Urothelium cell line (cell line): ENCODE measurements at regions not wholly inside any gene's neighbourhood (a gene's known extent, or its start where the extent isn't known, plus 50 kb on each side); places are given as distances from the start of the nearest gene placed in this dataset.
A peak's percentile ranks its signal among the peaks of the same experiment; 100 is the strongest.
"Not testable (repeated sequence)": the region's sequence is repeated elsewhere in the genome, so short reads cannot be mapped to it uniquely, and the experiment has no call there.

Source experiments
- DNase-seq: peaks from one replicate; pipeline ENCODE4 v3.0.0; 2011; ENCODE audit warnings: low spot score, mixed read lengths
- FAIRE-seq: peaks from 2 replicates; lab custom pipeline; 2011; peaks lifted over from hg19 to GRCh38; lab: Jason Lieb, UNC

GRCh38 chr2:128413718-128414341 lies 95.2 kb upstream of the HS6ST1 start:
- no peak for DNase-seq
- no peak for FAIRE-seq

GRCh38 chr2:128414351-128414750 lies 95.7 kb upstream of the HS6ST1 start:
- no peak for FAIRE-seq
- no peak for DNase-seq

GRCh38 chr2:128414946-128415778 lies 96.5 kb upstream of the HS6ST1 start:
- FAIRE-seq (no peak), DNase-seq (no peak)

- DNase-seq, result no peak
- no peak for FAIRE-seq
Measured at GRCh38 chr2:128415779-128416061, 97.1 kb upstream of the HS6ST1 start.

GRCh38 chr2:128416109-128416785 lies 97.6 kb upstream of the HS6ST1 start:
- DNase-seq (no peak), FAIRE-seq (no peak)

- DNase-seq (no peak), FAIRE-seq (no peak)
Measured at GRCh38 chr2:128416806-128417205, 98.1 kb upstream of the HS6ST1 start.

GRCh38 chr2:128417264-128417663 lies 98.6 kb upstream of the HS6ST1 start:
- not testable (repeated sequence) for FAIRE-seq, DNase-seq

- DNase-seq, result no peak
- FAIRE-seq, result no peak
Measured at GRCh38 chr2:128420131-128420530, 101.5 kb upstream of the HS6ST1 start.

GRCh38 chr2:128420776-128421175 lies 102.1 kb upstream of the HS6ST1 start:
- DNase-seq, result no peak
- no peak for FAIRE-seq

- DNase-seq (no peak), FAIRE-seq (no peak)
Measured at GRCh38 chr2:128421286-128421685, 102.6 kb upstream of the HS6ST1 start.

- FAIRE-seq (no peak), DNase-seq (no peak)
Measured at GRCh38 chr2:128421861-128422311, 103.2 kb upstream of the HS6ST1 start.

- no peak for FAIRE-seq
- peak; percentile 36 for DNase-seq
Measured at GRCh38 chr2:128422571-128422970, 103.9 kb upstream of the HS6ST1 start.

- DNase-seq, result no peak
- no peak for FAIRE-seq
Measured at GRCh38 chr2:128423788-128424165, 105.1 kb upstream of the HS6ST1 start.

GRCh38 chr2:128424406-128425171 lies 105.9 kb upstream of the HS6ST1 start:
- DNase-seq (no peak), FAIRE-seq (no peak)

- DNase-seq, result no peak
- no peak for FAIRE-seq
Measured at GRCh38 chr2:128425216-128425615, 106.5 kb upstream of the HS6ST1 start.

- DNase-seq (no peak), FAIRE-seq (no peak)
Measured at GRCh38 chr2:128425731-128426620, 107.3 kb upstream of the HS6ST1 start.

- DNase-seq (no peak), FAIRE-seq (no peak)
Measured at GRCh38 chr2:128427413-128427755, 108.7 kb upstream of the HS6ST1 start.

- DNase-seq (no peak), FAIRE-seq (no peak)
Measured at GRCh38 chr2:128428415-128428814, 109.7 kb upstream of the HS6ST1 start.

GRCh38 chr2:128432423-128432822 lies 113.8 kb upstream of the HS6ST1 start:
- no peak for DNase-seq
- no peak for FAIRE-seq

- DNase-seq, result no peak
- no peak for FAIRE-seq
Measured at GRCh38 chr2:128433911-128434550, 115.4 kb upstream of the HS6ST1 start.
